ENCODE measurements at regions not wholly inside any gene's neighbourhood (a gene's known extent, or its start where the extent isn't known, plus 50 kb on each side); places are given as distances from the start of the nearest gene placed in this dataset.

GRCh38 chr14:21894003-21894897 lies 220.6 kb upstream of the OR4E1 start:
- TF ChIP-seq CTCF (conservative IDR thresholded peaks at IDR 0.05; ENCODE audit: low read length) (peak; percentile 81), EZH2phosphoT487 (IDR thresholded peaks at IDR 0.05; ENCODE audit: borderline replicate concordance) (no peak)

Measured in Loucy (cell line).